ENCODE measurements at regions not wholly inside any gene's neighbourhood (a gene's known extent, or its start where the extent isn't known, plus 50 kb on each side); places are given as distances from the start of the nearest gene placed in this dataset.

DNA sequence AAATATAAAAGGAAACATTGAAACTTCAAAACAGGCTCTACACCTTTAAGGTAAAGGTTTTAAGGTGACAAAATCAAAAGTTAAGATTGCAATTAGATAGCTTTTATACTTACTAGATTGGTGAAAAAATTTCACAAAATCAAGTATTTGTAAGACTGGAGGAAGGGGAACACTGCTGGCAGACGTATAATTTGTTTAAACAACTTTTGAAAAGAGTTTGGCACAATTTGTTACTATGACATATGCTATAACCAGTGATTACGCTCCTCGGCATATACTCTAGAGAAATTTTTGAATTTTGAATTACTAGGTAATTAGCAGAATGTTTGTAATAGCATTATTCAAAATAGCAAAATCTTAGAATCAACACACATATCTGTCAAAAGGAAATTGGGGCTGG is 425.0 kb downstream of the LRRIQ3 start:
- ATAC-seq = no peak
- H3K4me3 ChIP-seq = no peak overlapping the region
- no peaks in the 10 kb centered on the region for H3K9me3 ChIP-seq
- H3K36me3 ChIP-seq = no peaks in the 10 kb centered on the region
- TF ChIP-seq, protein P1, sequence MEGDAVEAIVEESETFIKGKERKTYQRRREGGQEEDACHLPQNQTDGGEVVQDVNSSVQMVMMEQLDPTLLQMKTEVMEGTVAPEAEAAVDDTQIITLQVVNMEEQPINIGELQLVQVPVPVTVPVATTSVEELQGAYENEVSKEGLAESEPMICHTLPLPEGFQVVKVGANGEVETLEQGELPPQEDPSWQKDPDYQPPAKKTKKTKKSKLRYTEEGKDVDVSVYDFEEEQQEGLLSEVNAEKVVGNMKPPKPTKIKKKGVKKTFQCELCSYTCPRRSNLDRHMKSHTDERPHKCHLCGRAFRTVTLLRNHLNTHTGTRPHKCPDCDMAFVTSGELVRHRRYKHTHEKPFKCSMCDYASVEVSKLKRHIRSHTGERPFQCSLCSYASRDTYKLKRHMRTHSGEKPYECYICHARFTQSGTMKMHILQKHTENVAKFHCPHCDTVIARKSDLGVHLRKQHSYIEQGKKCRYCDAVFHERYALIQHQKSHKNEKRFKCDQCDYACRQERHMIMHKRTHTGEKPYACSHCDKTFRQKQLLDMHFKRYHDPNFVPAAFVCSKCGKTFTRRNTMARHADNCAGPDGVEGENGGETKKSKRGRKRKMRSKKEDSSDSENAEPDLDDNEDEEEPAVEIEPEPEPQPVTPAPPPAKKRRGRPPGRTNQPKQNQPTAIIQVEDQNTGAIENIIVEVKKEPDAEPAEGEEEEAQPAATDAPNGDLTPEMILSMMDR (IDR thresholded peaks at IDR 0.05) = no peak
- TF ChIP-seq POLR2A (IDR thresholded peaks at IDR 0.05) = no peak
- WGBS, 4 donors = 73 to 75% (median 73%) methylated on average over 3 of the region's 3 CpGs
- no peaks in the 10 kb centered on the region for H3K4me1 ChIP-seq
- DNase-seq = no peak
- no peak overlapping the region for H3K27ac ChIP-seq
- intact Hi-C loops (cut with DNase I) = no loop called here
- no peaks in the 10 kb centered on the region for H3K27me3 ChIP-seq

DNA sequence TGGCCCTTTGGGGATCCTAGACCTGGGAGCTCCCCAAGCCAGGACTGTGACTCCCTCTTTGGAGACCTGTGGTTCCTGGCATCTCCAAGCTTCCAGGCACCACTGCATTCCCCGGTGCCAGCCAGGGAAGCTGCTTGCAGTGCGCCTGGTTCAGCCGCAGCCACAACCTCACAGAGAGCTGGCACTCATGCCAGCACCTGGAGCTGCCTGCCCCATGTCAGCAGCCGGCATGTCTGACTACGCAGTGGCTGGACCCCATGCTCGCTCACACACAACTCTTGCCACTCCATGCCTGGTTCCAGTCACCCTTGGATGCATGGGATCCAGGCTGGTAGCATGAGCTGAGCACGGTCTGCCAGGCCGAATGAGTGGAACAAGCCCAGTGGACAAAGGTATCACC is 426.6 kb downstream of the LRRIQ3 start:
- ATAC-seq (no peak), DNase-seq (no peak)
- Histone ChIP-seq H3K9me3 (no peaks in the 10 kb centered on the region), H3K36me3 (no peaks in the 10 kb centered on the region), H3K27ac (no peak overlapping the region), H3K27me3 (no peaks in the 10 kb centered on the region), H3K4me1 (no peaks in the 10 kb centered on the region), H3K4me3 (no peak overlapping the region)
- WGBS, 4 donors = 89 to 94% (median 93%) methylated on average over 6 to 8 of the region's 8 CpGs
- intact Hi-C loops (cut with DNase I) = no loop called here
- TF ChIP-seq, protein P1 (IDR thresholded peaks at IDR 0.05) = no peak
- no peak for TF ChIP-seq POLR2A (IDR thresholded peaks at IDR 0.05)

DNA sequence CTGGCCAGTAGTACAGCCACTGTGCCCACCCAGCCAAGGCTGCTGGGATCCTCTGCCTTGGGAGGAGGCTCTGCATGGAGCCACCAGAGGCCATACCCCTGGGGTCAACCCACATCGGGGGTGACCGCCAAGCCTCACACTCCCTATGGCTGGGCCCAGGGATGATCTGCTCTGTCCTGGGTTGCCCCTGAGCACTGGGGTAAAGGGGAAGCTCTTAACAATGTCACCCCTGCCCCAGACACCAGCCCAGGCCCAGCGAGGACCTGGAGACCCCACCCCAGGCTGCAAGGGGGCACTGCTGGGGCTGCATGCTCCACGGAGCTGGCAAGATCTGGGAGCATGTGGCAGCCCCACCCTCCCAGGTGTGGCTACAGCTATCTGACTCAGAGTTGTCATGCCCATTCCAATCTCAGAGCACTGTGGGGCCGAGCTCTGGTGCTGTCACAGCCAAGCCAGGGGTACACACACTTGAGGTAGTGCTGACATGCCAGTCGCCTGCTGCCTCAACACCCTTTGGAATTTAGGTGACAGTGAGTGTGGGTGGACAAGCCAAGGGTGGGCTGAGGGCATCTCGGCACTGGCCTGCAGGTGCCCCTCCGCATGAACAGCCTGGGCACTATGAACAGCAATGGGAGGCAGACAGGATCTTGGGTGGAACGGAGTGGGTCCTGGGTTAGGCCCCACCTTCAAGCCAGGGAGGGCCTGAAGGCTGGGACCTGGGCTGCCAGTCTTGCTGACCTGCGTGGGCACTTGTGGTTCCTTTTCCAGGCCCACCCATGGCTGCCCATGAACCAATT is 427.7 kb downstream of the LRRIQ3 start:
- intact Hi-C loops (cut with DNase I) = no loop called here

DNA sequence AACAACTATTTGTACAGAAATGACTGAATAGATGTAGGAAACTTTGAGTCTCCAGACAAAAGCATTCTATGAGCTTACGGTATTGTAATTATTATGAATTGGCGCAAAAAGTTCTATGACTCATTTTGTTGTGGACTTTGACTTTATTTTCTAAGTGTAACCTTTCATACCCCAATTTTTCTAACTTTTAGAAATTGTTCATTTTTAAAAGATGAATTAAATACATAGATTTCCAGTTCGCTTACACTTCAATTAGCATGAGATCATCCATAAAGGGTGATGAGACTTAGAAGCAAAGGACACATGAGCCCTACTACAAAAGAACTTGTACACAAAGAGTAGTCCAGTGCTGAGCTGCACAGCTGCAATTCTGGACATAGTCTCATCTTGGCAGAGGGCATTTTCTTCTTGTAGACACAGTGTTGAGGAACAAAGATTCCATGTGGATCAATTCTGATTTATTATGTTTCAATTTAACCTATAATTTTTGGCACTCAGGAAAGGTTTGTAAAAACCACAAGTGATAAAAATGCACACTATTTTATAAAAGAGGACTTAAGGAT is 431.1 kb downstream of the LRRIQ3 start:
- 67 to 85% (median 71%) methylated on average over 3 of the region's 3 CpGs for WGBS, 4 donors
- no peak for TF ChIP-seq POLR2A (IDR thresholded peaks at IDR 0.05)
- H3K36me3 ChIP-seq = no peaks in the 10 kb centered on the region
- H3K27ac ChIP-seq = no peak overlapping the region
- no peaks in the 10 kb centered on the region for H3K4me1 ChIP-seq
- no peaks in the 10 kb centered on the region for H3K9me3 ChIP-seq
- DNase-seq = no peak
- no peak for ATAC-seq
- no peaks in the 10 kb centered on the region for H3K27me3 ChIP-seq
- intact Hi-C loops (cut with DNase I) = no loop called here
- no peak overlapping the region for H3K4me3 ChIP-seq

More for the DNA sequence above, 427.7 kb downstream of the LRRIQ3 start:
- DNase-seq (no peak), ATAC-seq (peak in 1 of 4 donors; percentile 18)
- no peaks in the 10 kb centered on the region for H3K36me3 ChIP-seq
- no peak for TF ChIP-seq POLR2A (IDR thresholded peaks at IDR 0.05)
- TF ChIP-seq, protein P1 (IDR thresholded peaks at IDR 0.05) = no peak
- WGBS, 4 donors = 81 to 88% (median 85%) methylated on average over 6 to 10 of the region's 10 CpGs
- H3K27ac ChIP-seq = no peak overlapping the region
- no peaks in the 10 kb centered on the region for H3K9me3 ChIP-seq
- H3K27me3 ChIP-seq = no peaks in the 10 kb centered on the region
- H3K4me3 ChIP-seq = no peak overlapping the region
- no peaks in the 10 kb centered on the region for H3K4me1 ChIP-seq

Data from heart left ventricle (tissue), 16 donors.